PC-9 (cell line): ENCODE measurements at regions not wholly inside any gene's neighbourhood (a gene's known extent, or its start where the extent isn't known, plus 50 kb on each side); places are given as distances from the start of the nearest gene placed in this dataset.

Experiments used
- EZH2 ChIP-seq: fragments of 200-600 bp; sonication (generic); IDR thresholded peaks from 2 replicates; pipeline ENCODE4 v1.8.0; 2017; ENCODE audit warnings: antibody characterized with exemption, low read depth
- TF ChIP-seq, protein P1 (sequence below): fragments of 200-600 bp; sonication (generic); conservative IDR thresholded peaks from 2 replicates; pipeline ENCODE4 v1.6.1; 2017; ENCODE audit warnings: mixed run types, antibody characterized with exemption, mild to moderate bottlenecking, moderate library complexity

DNA sequence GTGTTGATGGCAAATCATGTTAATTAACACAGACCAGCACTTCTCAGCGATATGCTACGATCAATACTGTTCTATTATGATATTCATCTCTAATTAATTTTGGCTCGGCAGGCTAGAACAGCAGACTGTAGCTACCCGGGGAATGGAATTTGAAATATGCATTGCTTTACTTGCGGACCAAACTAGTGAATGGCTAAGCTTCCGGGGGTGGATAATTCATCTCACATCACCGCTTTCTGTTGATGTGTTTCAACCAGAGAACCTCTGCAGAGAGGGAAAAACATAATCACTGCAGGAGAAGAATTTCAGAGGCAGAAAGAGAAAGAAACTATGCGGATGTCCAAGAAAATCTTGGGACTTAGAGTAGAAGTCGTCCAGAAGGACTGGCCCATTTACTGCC is 490.9 kb downstream of the STK39 start:
- TF ChIP-seq, protein P1, sequence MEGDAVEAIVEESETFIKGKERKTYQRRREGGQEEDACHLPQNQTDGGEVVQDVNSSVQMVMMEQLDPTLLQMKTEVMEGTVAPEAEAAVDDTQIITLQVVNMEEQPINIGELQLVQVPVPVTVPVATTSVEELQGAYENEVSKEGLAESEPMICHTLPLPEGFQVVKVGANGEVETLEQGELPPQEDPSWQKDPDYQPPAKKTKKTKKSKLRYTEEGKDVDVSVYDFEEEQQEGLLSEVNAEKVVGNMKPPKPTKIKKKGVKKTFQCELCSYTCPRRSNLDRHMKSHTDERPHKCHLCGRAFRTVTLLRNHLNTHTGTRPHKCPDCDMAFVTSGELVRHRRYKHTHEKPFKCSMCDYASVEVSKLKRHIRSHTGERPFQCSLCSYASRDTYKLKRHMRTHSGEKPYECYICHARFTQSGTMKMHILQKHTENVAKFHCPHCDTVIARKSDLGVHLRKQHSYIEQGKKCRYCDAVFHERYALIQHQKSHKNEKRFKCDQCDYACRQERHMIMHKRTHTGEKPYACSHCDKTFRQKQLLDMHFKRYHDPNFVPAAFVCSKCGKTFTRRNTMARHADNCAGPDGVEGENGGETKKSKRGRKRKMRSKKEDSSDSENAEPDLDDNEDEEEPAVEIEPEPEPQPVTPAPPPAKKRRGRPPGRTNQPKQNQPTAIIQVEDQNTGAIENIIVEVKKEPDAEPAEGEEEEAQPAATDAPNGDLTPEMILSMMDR: no peak
- no peak for TF ChIP-seq EZH2
